NB4 (cell line): ENCODE measurements at regions not wholly inside any gene's neighbourhood (a gene's known extent, or its start where the extent isn't known, plus 50 kb on each side); places are given as distances from the start of the nearest gene placed in this dataset.

ENCODE experiments used
- POLR2A ChIP-seq: IDR thresholded peaks from 2 replicates; pipeline ENCODE4 v1.6.1; 2011; ENCODE audit warnings: mild to moderate bottlenecking; ENCODE audit not compliant: insufficient read length; ENCODE audit errors: extremely low read depth
- TF ChIP-seq, protein P1 (sequence below): IDR thresholded peaks from one replicate; pipeline ENCODE4 v1.5.1; 2012; ENCODE audit warnings: low read depth, low read length

DNA sequence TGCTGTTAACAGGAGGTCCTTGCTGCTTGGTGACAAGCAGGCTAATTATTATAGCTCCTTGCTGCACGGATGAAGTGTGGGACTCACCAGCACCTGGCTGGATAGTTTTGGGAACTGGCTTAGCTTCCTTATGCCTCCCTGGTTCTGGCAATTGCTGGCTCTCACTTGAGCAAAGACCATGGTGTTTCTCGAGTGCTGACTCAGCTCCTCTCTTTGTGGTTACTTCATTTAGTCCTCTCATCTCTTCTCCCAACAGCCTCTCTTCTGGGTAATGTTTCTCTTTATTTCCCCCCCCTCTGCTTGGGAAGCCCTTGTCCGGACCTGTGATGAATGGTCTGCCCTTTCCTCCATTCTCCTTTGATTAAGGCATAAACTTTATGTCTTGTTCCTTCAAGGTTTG is 100.4 kb downstream of the CBLL2 start:
- TF ChIP-seq, protein P1, sequence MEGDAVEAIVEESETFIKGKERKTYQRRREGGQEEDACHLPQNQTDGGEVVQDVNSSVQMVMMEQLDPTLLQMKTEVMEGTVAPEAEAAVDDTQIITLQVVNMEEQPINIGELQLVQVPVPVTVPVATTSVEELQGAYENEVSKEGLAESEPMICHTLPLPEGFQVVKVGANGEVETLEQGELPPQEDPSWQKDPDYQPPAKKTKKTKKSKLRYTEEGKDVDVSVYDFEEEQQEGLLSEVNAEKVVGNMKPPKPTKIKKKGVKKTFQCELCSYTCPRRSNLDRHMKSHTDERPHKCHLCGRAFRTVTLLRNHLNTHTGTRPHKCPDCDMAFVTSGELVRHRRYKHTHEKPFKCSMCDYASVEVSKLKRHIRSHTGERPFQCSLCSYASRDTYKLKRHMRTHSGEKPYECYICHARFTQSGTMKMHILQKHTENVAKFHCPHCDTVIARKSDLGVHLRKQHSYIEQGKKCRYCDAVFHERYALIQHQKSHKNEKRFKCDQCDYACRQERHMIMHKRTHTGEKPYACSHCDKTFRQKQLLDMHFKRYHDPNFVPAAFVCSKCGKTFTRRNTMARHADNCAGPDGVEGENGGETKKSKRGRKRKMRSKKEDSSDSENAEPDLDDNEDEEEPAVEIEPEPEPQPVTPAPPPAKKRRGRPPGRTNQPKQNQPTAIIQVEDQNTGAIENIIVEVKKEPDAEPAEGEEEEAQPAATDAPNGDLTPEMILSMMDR, result no peak
- TF ChIP-seq POLR2A, result no peak
